Liver (tissue), 8 donors: ENCODE measurements at regions not wholly inside any gene's neighbourhood (a gene's known extent, or its start where the extent isn't known, plus 50 kb on each side); places are given as distances from the start of the nearest gene placed in this dataset.
"Not testable (repeated sequence)": the region's sequence is repeated elsewhere in the genome, so short reads cannot be mapped to it uniquely, and the experiment has no call there.

Experiments
- DNase-seq: peaks from one replicate; pipeline ENCODE4 v3.0.0-alpha.2; 2017; ENCODE audit warnings: low spot score
- H3K27ac ChIP-seq, 2 donors: one replicate each; pipeline ENCODE4 v1.7.0; 2013; ENCODE audit warnings: inconsistent platforms in 2 of 2, low read length in 2 of 2, control low read depth in 1 of 2, low read depth in 1 of 2, mild to moderate bottlenecking in 1 of 2
- H3K27me3 ChIP-seq, 4 donors: one replicate each; pipeline versions ENCODE4 v1.6.1 to v1.7.0; 2013; ENCODE audit warnings: low read length in 3 of 4, inconsistent platforms in 1 of 4, mild to moderate bottlenecking in 1 of 4, moderate library complexity in 1 of 4; ENCODE audit not compliant: control insufficient read depth in 4 of 4, insufficient read depth in 4 of 4
- H3K36me3 ChIP-seq, 4 donors: one replicate each; pipeline versions ENCODE4 v1.6.1 to v1.7.0; 2013; ENCODE audit warnings: low read length in 3 of 4, mild to moderate bottlenecking in 3 of 4, low read depth in 1 of 4, moderate library complexity in 1 of 4; ENCODE audit not compliant: control insufficient read depth in 4 of 4, insufficient read depth in 3 of 4
- H3K4me1 ChIP-seq, 4 donors: one replicate each; pipeline versions ENCODE4 v1.6.1 to v1.7.0; 2013; ENCODE audit warnings: low read length in 3 of 4, mild to moderate bottlenecking in 3 of 4, moderate library complexity in 1 of 4; ENCODE audit not compliant: control insufficient read depth in 4 of 4, insufficient read depth in 4 of 4
- H3K4me3 ChIP-seq, 3 donors: one replicate each; pipeline versions ENCODE4 v1.6.1 to v1.7.0; 2013; ENCODE audit warnings: low read length in 3 of 3, control low read depth in 1 of 3, low read depth in 1 of 3, mild to moderate bottlenecking in 1 of 3
- H3K9ac ChIP-seq, 2 donors: one replicate each; pipeline ENCODE4 v1.7.0; 2013; ENCODE audit warnings: low read length in 2 of 2, mild to moderate bottlenecking in 2 of 2, moderate library complexity in 2 of 2, control low read depth in 1 of 2, low read depth in 1 of 2
- H3K9me3 ChIP-seq, 4 donors: one replicate each; pipeline versions ENCODE4 v1.6.1 to v1.7.0; 2013; ENCODE audit warnings: low read length in 3 of 4; ENCODE audit not compliant: control insufficient read depth in 4 of 4
- CTCF ChIP-seq: fragments of 150-350 bp; IDR thresholded peaks from 2 replicates; pipeline ENCODE4 v1.5.1; 2017; ENCODE audit warnings: improper control_type of control experiment, low read depth, low read length; ENCODE audit not compliant: missing input control
- FOXA1 ChIP-seq: IDR thresholded peaks from 2 replicates; pipeline ENCODE4 v1.6.1; 2016; ENCODE audit warnings: antibody characterized with exemption
- FOXA2 ChIP-seq: IDR thresholded peaks from 2 replicates; pipeline ENCODE4 v1.6.1; 2016; ENCODE audit warnings: antibody characterized with exemption
- GABPA ChIP-seq, 2 donors: IDR thresholded peaks in 1 of 2; conservative IDR thresholded peaks in 1 of 2; 2 replicates each; pipeline ENCODE4 v1.6.1; 2016; ENCODE audit warnings: antibody characterized with exemption in 2 of 2, mild to moderate bottlenecking in 1 of 2, moderate library complexity in 1 of 2
- HNF4G ChIP-seq: IDR thresholded peaks from 2 replicates; pipeline ENCODE4 v1.6.1; 2016; ENCODE audit warnings: antibody characterized with exemption
- JUND ChIP-seq, 2 donors: IDR thresholded peaks; 2 replicates each; pipeline ENCODE4 v1.6.1; 2016; ENCODE audit warnings: antibody characterized with exemption in 2 of 2
- MAX ChIP-seq: IDR thresholded peaks from 2 replicates; pipeline ENCODE4 v1.6.1; 2016; ENCODE audit warnings: antibody characterized with exemption
- NR2F2 ChIP-seq: IDR thresholded peaks from 2 replicates; pipeline ENCODE4 v1.6.1; 2016; ENCODE audit warnings: antibody characterized with exemption
- SP1 ChIP-seq: IDR thresholded peaks from 2 replicates; pipeline ENCODE4 v1.6.1; 2018; ENCODE audit warnings: antibody characterized with exemption, mild to moderate bottlenecking
- TAF1 ChIP-seq: conservative IDR thresholded peaks from 2 replicates; pipeline ENCODE4 v1.6.1; 2016; ENCODE audit warnings: antibody characterized with exemption, mild to moderate bottlenecking
- ZBTB33 ChIP-seq: IDR thresholded peaks from 2 replicates; pipeline ENCODE4 v1.6.1; 2016; ENCODE audit warnings: antibody characterized with exemption
- WGBS: extraction: QIAGEN DNeasy Blood & Tissue Kit; methylation state at CpG from one replicate; pipeline ENCODE4 v1.1.7; 2013; 5-methylcytosine and 5-hydroxymethylcytosine counted together
- TF ChIP-seq, protein P1 (sequence below): IDR thresholded peaks from 2 replicates; pipeline ENCODE4 v1.6.1; 2016; ENCODE audit warnings: antibody characterized with exemption
- TF ChIP-seq, protein P2 (sequence below): IDR thresholded peaks from 2 replicates; pipeline ENCODE4 v1.6.1; 2016; ENCODE audit warnings: antibody characterized with exemption, mild to moderate bottlenecking
- donor health status: healthy.
- donor health status: healthy.
- donor health status: healthy.
- donor health status: healthy.
- donor health status: healthy.

DNA sequence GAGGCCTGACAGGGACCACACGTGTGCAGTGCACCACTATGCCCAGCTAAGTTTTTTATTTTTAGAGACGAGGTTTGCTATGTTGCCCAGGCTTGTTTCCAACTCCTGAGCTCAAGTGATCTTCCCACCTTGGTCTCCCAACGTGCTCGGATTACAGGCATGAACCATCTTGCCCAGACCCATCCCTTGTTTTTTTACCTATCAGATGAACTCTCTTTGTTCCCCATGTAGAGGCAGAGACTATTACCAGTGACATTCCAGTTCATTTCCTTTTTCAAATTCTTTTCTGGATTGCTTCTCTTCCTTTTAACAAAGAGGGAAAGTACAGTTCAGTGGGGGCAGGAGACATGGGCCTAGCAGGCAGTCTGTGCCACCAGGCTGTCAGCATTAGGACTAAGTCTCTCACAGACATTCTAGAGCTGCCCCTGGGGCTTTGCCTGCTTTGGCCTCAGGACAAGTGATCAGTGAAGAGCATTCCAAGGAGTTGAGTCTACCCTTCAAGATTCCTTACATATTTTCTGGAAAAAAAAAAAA is 103.5 kb upstream of the SLC7A14 start:
- no peaks in the 10 kb centered on the region for H3K9me3 ChIP-seq
- TF ChIP-seq ZBTB33 (no peak), SP1 (no peak), GABPA (IDR thresholded peaks at IDR 0.05 in 1 of 2, conservative IDR thresholded peaks at IDR 0.05 in 1 of 2) (no peak), JUND (IDR thresholded peaks at IDR 0.05) (no peak), FOXA2 (no peak), MAX (no peak), FOXA1 (no peak), TAF1 (no peak), CTCF (no peak), HNF4G (no peak), NR2F2 (no peak)
- TF ChIP-seq, protein P1, sequence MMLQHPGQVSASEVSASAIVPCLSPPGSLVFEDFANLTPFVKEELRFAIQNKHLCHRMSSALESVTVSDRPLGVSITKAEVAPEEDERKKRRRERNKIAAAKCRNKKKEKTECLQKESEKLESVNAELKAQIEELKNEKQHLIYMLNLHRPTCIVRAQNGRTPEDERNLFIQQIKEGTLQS: no peak
- TF ChIP-seq, protein P2, sequence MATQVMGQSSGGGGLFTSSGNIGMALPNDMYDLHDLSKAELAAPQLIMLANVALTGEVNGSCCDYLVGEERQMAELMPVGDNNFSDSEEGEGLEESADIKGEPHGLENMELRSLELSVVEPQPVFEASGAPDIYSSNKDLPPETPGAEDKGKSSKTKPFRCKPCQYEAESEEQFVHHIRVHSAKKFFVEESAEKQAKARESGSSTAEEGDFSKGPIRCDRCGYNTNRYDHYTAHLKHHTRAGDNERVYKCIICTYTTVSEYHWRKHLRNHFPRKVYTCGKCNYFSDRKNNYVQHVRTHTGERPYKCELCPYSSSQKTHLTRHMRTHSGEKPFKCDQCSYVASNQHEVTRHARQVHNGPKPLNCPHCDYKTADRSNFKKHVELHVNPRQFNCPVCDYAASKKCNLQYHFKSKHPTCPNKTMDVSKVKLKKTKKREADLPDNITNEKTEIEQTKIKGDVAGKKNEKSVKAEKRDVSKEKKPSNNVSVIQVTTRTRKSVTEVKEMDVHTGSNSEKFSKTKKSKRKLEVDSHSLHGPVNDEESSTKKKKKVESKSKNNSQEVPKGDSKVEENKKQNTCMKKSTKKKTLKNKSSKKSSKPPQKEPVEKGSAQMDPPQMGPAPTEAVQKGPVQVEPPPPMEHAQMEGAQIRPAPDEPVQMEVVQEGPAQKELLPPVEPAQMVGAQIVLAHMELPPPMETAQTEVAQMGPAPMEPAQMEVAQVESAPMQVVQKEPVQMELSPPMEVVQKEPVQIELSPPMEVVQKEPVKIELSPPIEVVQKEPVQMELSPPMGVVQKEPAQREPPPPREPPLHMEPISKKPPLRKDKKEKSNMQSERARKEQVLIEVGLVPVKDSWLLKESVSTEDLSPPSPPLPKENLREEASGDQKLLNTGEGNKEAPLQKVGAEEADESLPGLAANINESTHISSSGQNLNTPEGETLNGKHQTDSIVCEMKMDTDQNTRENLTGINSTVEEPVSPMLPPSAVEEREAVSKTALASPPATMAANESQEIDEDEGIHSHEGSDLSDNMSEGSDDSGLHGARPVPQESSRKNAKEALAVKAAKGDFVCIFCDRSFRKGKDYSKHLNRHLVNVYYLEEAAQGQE: no peak
- WGBS: 93% methylated on average over 4 of the region's 4 CpGs
- no peak overlapping the region for H3K4me3 ChIP-seq
- no peaks in the 10 kb centered on the region for H3K27me3 ChIP-seq
- no peaks in the 10 kb centered on the region for H3K4me1 ChIP-seq
- no peaks in the 10 kb centered on the region for H3K36me3 ChIP-seq
- H3K9ac ChIP-seq: no peak overlapping the region
- DNase-seq: no peak
- no peak overlapping the region for H3K27ac ChIP-seq

DNA sequence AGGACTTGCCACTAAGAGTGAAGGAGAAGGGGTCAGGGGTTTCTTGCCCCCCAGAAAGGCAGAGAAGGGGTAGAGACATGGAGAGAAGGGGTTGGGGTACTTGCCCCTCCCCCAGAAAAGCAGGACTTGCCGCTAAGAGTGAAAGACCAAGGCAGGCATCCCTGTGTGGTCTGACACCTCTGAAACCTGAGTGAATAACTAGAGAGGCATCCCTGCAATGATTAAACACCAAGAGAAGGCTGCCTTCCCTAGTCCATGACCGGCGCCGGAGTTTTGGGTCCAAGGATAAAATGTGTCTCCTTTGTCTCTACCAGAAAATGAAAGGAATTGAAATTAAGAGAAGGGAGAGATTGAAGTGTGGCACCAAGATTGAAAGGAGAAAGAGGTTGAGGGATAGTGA is 102.3 kb upstream of the SLC7A14 start:
- not testable (repeated sequence) for H3K4me3 ChIP-seq, H3K27me3 ChIP-seq, H3K9ac ChIP-seq, H3K4me1 ChIP-seq, H3K36me3 ChIP-seq, H3K9me3 ChIP-seq, H3K27ac ChIP-seq, DNase-seq
- WGBS: 91% methylated on average over 4 of the region's 4 CpGs
